ENCODE measurements at regions not wholly inside any gene's neighbourhood (a gene's known extent, or its start where the extent isn't known, plus 50 kb on each side); places are given as distances from the start of the nearest gene placed in this dataset.
A peak's percentile ranks its signal among the peaks of the same experiment; 100 is the strongest.

GRCh38 chr20:7355051-7355450 lies 585.2 kb downstream of the HAO1 start:
- DNase-seq: no peak

GRCh38 chr20:7358670-7359069 lies 581.6 kb downstream of the HAO1 start:
- DNase-seq: no peak

GRCh38 chr20:7359739-7360138 lies 580.5 kb downstream of the HAO1 start:
- no peak for DNase-seq

- DNase-seq: no peak
Measured at GRCh38 chr20:7361321-7361720, 578.9 kb downstream of the HAO1 start.

- no peak for DNase-seq
Measured at GRCh38 chr20:7361931-7362330, 578.3 kb downstream of the HAO1 start.

- no peak for DNase-seq
Measured at GRCh38 chr20:7362601-7363000, 577.7 kb downstream of the HAO1 start.

- DNase-seq: no peak
Measured at GRCh38 chr20:7366189-7366588, 574.1 kb downstream of the HAO1 start.

GRCh38 chr20:7371518-7372163 lies 568.6 kb downstream of the HAO1 start:
- DNase-seq: no peak

GRCh38 chr20:7375905-7376304 lies 564.4 kb downstream of the HAO1 start:
- peak; percentile 12 for DNase-seq

GRCh38 chr20:7378864-7379605 lies 561.2 kb downstream of the HAO1 start:
- DNase-seq: no peak

- DNase-seq: no peak
Measured at GRCh38 chr20:7379621-7380220, 560.5 kb downstream of the HAO1 start.

- DNase-seq: no peak
Measured at GRCh38 chr20:7383216-7383615, 557.0 kb downstream of the HAO1 start.

- no peak for DNase-seq
Measured at GRCh38 chr20:7387638-7388193, 552.5 kb downstream of the HAO1 start.

GRCh38 chr20:7389216-7389615 lies 551.0 kb downstream of the HAO1 start:
- DNase-seq: no peak

- no peak for DNase-seq
Measured at GRCh38 chr20:7392542-7393206, 547.6 kb downstream of the HAO1 start.

- DNase-seq: no peak
Measured at GRCh38 chr20:7399114-7399513, 541.1 kb downstream of the HAO1 start.

GRCh38 chr20:7399575-7399974 lies 540.7 kb downstream of the HAO1 start:
- no peak for DNase-seq

- no peak for DNase-seq
Measured at GRCh38 chr20:7406671-7407070, 533.6 kb downstream of the HAO1 start.

GRCh38 chr20:7410150-7410549 lies 530.1 kb downstream of the HAO1 start:
- DNase-seq: no peak

GRCh38 chr20:7411075-7411474 lies 529.2 kb downstream of the HAO1 start:
- DNase-seq: no peak

GRCh38 chr20:7415427-7415826 lies 524.8 kb downstream of the HAO1 start:
- DNase-seq: no peak

- no peak for DNase-seq
Measured at GRCh38 chr20:7416382-7416781, 523.9 kb downstream of the HAO1 start.

GRCh38 chr20:7420345-7420744 lies 519.9 kb downstream of the HAO1 start:
- DNase-seq: no peak
